ENCODE measurements at regions not wholly inside any gene's neighbourhood (a gene's known extent, or its start where the extent isn't known, plus 50 kb on each side); places are given as distances from the start of the nearest gene placed in this dataset.

- no peak for DNase-seq (ENCODE audit: low read depth)
Measured at GRCh38 chr5:68452286-68452685, 236.7 kb downstream of the PIK3R1 start.

DNA sequence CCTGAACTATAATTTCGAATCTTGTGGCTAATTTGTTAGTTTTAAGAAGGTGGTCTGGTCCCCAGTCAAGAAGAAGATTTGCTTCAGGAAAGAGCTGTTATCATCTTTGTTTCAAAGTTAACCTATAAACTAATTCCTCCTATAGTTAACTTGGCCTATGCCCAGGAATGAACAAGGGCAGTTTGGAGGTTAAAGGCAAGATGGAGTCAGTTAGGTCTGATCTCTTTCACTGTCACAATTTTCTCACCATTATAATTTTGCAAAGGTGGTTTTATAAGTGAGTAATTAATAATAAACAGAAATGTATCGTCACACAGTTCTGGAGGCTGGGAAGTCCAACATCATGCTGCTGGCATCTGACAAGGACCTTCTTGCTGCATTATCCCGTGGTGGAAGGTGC lies 238.6 kb downstream of the PIK3R1 start:
- DNase-seq (ENCODE audit: low read depth), result no peak

DNA sequence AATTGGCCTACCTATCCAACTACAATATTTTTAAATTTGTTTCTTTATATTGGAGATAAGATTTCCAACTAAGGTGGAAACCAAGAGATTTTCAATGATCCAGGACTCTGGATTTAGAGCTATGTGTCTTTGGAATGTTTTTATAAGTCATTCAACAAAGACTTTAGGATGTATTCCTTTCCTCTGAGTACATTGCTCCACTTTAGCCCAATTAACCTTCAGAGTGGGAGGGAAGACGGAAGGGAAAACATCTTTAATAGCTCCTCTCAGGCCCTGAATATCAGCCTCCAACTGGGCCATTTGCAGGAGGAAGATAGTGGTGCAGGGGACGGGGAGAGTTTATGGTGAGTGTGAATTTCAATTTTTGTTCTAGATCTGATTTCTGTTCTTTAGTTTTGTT lies 239.2 kb downstream of the PIK3R1 start:
- no peak for DNase-seq (ENCODE audit: low read depth)

GRCh38 chr5:68455216-68455615 lies 239.7 kb downstream of the PIK3R1 start:
- DNase-seq (ENCODE audit: low read depth), result no peak

- no peak for DNase-seq (ENCODE audit: low read depth)
Measured at GRCh38 chr5:68456756-68457217, 241.2 kb downstream of the PIK3R1 start.

GRCh38 chr5:68457285-68457684 lies 241.7 kb downstream of the PIK3R1 start:
- no peak for DNase-seq (ENCODE audit: low read depth)

DNA sequence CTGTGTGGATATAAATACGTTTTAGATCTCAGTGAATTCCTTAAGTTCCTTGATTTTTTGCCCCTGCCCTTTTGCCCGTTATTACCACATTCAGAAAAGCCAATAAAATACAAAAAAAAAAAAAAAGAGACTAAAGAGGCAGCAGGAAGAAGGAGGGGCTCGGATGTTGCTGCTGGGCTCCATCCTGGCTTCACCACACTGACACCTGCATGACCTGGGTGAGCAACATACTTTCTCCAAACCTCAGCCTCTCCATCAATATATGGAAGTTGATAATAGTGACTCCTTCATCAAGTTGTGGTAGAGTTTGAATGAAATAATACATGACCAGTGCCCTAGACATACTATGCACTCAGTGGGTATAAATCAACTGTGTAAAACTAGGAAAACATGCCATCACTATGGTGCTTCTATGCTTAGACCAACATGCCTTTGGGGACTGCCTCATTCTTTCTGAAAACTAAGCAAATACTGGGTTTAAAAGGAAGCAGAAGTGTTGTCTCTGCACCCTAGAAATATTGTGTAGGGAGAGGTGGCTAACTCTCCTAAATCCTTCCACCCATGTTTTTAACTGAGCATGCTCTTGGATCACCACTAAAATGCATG lies 243.0 kb downstream of the PIK3R1 start:
- no peak for DNase-seq (ENCODE audit: low read depth)

GRCh38 chr5:68459093-68459809 lies 243.7 kb downstream of the PIK3R1 start:
- no peak for DNase-seq (ENCODE audit: low read depth)

GRCh38 chr5:68459810-68460139 lies 244.2 kb downstream of the PIK3R1 start:
- no peak for DNase-seq (ENCODE audit: low read depth)

GRCh38 chr5:68460147-68460798 lies 244.7 kb downstream of the PIK3R1 start:
- DNase-seq (ENCODE audit: low read depth), result no peak

- no peak for DNase-seq (ENCODE audit: low read depth)
Measured at GRCh38 chr5:68463606-68464005, 248.1 kb downstream of the PIK3R1 start.

DNA sequence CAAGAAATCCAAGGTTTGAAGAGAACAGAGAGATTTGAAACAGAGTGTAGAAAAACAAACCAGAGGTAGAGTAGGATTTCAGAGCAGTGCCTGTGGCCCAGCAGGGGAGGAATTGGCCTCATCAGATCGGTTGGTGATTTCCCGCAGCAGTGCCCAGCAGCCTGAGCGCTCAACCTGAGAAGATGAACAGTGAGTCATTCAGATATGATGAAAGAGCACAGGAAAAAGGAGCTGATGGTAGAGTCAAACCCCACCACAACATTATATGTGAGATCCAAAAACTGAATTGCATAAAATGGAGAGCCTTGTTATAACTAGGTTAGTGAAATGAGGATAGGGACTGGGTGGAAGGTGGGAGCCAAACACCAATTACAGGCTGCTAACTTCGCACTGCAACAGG lies 248.9 kb downstream of the PIK3R1 start:
- DNase-seq (ENCODE audit: low read depth), result peak; percentile 39

DNA sequence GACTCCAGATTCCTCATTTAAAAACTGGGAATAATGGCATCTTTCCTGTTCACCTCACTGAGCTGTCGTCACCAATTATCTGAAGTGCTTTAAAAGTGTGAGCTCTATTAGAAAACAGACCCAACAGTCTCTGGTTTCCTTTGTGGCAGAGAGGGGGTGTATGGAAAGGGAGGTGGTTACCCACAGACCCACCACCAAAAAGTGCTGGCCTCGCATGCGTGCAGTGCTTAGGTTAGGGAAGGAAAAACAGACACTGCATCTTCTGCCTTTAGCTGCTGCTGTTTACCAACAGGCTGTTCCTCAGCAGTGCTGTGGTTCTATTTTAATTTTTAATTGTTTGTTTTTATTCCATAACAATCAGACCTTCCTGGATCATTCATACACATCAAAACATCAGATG lies 249.6 kb downstream of the PIK3R1 start:
- peak; percentile 12 for DNase-seq (ENCODE audit: low read depth)

GRCh38 chr5:68465934-68466551 lies 250.5 kb downstream of the PIK3R1 start:
- no peak for DNase-seq (ENCODE audit: low read depth)

DNA sequence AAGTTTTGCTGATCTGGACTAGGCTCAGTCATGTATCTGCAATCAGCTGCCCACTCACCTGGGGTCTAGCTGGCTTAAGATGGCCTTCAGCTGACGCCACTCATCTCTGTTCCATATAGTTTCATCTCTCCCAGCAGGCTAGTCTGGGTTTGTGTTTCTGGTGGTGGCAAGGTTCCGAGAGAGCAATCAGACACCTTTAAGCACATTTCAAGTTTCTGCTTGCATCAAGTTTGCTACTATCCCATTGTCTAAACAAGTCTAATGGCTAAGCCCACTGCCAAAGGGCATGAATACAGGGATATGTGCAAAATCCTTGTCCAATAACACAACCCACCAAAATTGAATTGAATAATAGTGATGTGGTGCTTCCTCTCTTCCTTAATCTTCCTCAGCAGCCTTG lies 251.7 kb downstream of the PIK3R1 start:
- DNase-seq (ENCODE audit: low read depth), result no peak

DNA sequence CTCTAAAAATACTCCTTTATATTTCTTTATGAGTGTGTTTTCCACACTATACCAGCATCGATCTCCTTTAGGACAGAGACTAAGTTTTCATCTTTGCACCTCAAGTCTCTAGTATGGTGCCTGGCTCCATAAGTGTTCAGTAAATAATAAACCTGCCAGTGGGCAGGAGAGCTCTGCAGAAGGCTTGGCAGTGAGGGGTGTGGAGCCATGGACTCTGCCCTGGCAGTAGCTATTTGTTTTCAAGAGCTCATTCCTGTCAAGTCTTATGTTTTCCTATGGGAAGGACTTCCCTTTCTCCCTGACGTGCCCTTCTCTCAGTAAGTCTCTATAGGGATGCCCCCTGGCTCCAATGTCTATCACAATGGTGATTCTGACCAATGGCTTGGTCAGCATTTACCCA lies 252.2 kb downstream of the PIK3R1 start:
- DNase-seq (ENCODE audit: low read depth), result no peak

DNA sequence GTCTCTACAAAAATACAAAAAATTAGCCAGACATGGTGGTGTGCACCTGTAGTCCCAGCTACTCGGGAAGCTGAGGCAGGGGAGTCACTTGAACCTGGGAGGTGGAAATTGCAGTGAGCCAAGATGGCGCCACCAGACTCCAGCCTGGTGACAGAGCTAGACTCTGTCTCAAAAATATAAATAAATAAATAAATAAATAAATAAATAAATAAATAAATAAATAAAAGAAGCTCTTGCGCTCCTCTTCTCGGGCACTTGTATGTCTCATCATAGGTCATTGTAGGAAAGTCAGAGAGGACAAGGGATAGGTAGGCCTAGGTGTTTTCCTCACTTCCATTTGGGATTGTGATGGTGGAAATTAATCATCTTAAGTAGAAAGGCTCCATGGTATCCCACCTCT lies 252.8 kb downstream of the PIK3R1 start:
- DNase-seq (ENCODE audit: low read depth), result no peak

DNA sequence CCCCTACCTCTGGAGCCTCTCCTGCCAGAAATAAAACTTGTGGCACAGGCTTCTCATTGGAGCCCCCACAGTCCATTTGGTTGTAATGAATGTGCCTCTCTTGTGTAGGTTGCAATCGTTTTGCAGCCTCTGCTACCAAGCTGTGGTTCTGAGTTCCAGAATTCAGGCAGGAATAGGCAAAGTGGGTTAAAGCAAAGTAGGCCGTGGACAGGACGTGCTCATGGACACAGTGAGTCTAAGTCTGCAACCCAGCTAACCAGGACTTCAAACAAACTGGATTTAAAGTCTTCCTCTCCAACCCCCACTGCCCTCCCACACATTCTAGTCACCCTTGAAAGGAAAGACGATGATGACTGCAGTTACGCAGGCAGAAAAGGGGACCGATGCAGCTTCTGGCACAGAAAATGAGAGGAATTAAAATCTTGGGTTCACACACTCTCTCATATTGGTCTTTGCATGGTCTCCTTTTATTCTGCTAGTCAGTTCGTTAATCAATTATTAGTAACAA lies 260.0 kb downstream of the PIK3R1 start:
- no peak for DNase-seq (ENCODE audit: low read depth)

DNA sequence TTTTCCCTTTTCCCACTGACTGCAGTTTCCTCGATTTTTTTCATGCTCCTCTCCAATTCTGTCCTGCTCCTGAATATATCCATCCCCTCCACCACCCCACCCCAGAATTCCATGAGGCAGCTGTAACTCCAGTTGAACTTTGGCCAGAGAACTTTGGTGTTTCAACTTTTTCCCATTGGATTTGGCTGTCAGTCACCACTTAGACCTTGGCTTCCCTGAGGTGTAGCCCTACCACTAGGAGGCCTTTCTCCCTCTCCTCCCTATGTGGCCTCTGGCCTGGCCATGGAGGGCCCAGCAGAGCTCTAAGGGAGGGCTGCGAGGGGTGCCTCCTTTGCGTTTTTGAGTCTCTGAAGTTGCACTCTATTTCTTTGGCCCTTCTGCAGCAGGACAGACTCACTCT lies 261.3 kb downstream of the PIK3R1 start:
- no peak for DNase-seq (ENCODE audit: low read depth)

GRCh38 chr5:68478301-68479095 lies 262.9 kb downstream of the PIK3R1 start:
- DNase-seq (ENCODE audit: low read depth), result no peak

- no peak for DNase-seq (ENCODE audit: low read depth)
Measured at GRCh38 chr5:68479524-68479923, 264.0 kb downstream of the PIK3R1 start.

DNA sequence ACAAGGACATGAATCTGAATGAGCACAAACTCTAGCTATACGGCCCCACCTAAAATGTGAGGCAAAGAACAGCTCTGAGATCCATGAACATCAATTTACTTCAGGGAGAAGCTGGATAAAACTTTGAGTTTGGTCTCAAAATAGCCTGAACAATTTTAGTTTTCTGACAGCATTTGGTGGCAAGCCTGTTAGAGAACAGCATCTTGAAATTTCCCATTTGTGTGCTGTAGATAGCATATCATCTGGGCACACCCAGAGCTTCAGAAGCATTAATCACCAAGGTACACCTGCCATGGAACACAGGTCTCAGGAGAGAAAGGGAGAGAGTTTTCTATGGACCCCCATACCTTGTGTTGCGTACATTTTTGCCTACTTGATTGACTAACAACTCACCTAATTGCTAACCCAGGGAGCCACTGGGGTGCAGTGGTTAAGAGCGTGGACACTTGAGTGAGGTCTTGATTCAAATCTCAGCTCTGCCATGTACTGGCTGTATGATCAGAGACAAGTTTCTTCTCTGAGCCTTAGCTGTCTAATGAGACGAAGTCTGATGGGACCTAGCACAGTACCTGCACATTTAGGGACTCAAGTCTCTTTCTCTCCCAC lies 264.9 kb downstream of the PIK3R1 start:
- DNase-seq (ENCODE audit: low read depth), result no peak
